B cell (primary cell): ENCODE measurements at regions not wholly inside any gene's neighbourhood (a gene's known extent, or its start where the extent isn't known, plus 50 kb on each side); places are given as distances from the start of the nearest gene placed in this dataset.

ENCODE experiments used
- ATAC-seq: fragments of 200-7000 bp; cut with Tn5 transposase; one replicate; pipeline ENCODE4 v1.10.0; 2021; ENCODE audit warnings: low read depth, mild to moderate bottlenecking, moderate number of reproducible peaks, moderate library complexity
- CTCF ChIA-PET: fragments of 350-600 bp; sonication (Branson Sonifier 250); formaldehyde crosslinking; loops from one replicate; lab custom pipeline; 2021; ENCODE audit warnings: antibody characterized with exemption, inconsistent platforms; lab: Charles Lee
- POLR2A ChIA-PET: fragments of 350-600 bp; sonication (Branson Sonifier 250); formaldehyde crosslinking; loops from one replicate; lab custom pipeline; 2021; ENCODE audit warnings: antibody characterized with exemption; lab: Charles Lee
- DNase-seq: peaks from one replicate; pipeline ENCODE4 v3.0.0; 2013
- H2AFZ ChIP-seq: 2 replicates; pipeline ENCODE4 v1.6.1; 2012; ENCODE audit warnings: mild to moderate bottlenecking, low read depth, low read length; ENCODE audit not compliant: insufficient read depth, poor library complexity, severe bottlenecking
- H3K27ac ChIP-seq, 2 donors: 1 replicate in 1 of 2; 2 replicates in 1 of 2; pipeline ENCODE4 v1.5.1; 2012 to 2013; ENCODE audit warnings: low read length in 2 of 2, mild to moderate bottlenecking in 2 of 2, moderate library complexity in 1 of 2
- H3K27me3 ChIP-seq, 4 experiments: fragments of 200-600 bp in 1 of 4; sonication (generic) in 1 of 4; replicated peaks in 1 of 4; 1 replicate in 2 of 4; 2 replicates in 2 of 4; pipeline versions ENCODE4 v1.6.1 to v1.7.0; 2013 to 2016; ENCODE audit warnings: low read length in 3 of 4, mild to moderate bottlenecking in 2 of 4, mixed read lengths in 1 of 4, moderate library complexity in 1 of 4; ENCODE audit not compliant: insufficient read depth in 4 of 4, control insufficient read depth in 3 of 4; ENCODE audit errors: control extremely low read depth in 1 of 4
- H3K36me3 ChIP-seq, 2 experiments: replicated peaks in 1 of 2; 1 replicate in 1 of 2; 2 replicates in 1 of 2; pipeline versions ENCODE4 v1.6.1 to v1.7.1; 2013; ENCODE audit warnings: low read length in 1 of 2; ENCODE audit not compliant: insufficient read depth in 2 of 2, control insufficient read depth in 1 of 2; ENCODE audit errors: control extremely low read depth in 1 of 2, extremely low read depth in 1 of 2
- H3K4me1 ChIP-seq, 2 donors: fragments of 200-600 bp in 1 of 2; sonication (generic) in 1 of 2; 1 replicate in 1 of 2; 2 replicates in 1 of 2; pipeline versions ENCODE4 v1.5.1 to v1.6.1; 2013 to 2017; ENCODE audit warnings: low read length in 2 of 2; ENCODE audit not compliant: control insufficient read depth in 2 of 2, insufficient read depth in 2 of 2
- H3K4me2 ChIP-seq: replicated peaks from 2 replicates; pipeline ENCODE3; 2012; ENCODE audit warnings: mild to moderate bottlenecking, low read depth, low read length; ENCODE audit not compliant: poor library complexity, severe bottlenecking
- H3K4me3 ChIP-seq, 5 experiments: fragments of 200-600 bp in 1 of 5; sonication (generic) in 1 of 5; 1 replicate in 3 of 5; 2 replicates in 2 of 5; pipeline versions ENCODE4 v1.5.1 to v1.7.0; 2011 to 2016; ENCODE audit warnings: low read length in 4 of 5, mild to moderate bottlenecking in 4 of 5, low read depth in 2 of 5, control low read depth in 1 of 5, moderate library complexity in 1 of 5; ENCODE audit not compliant: insufficient read depth in 1 of 5; ENCODE audit errors: control extremely low read depth in 1 of 5, extremely low read depth in 1 of 5
- H3K79me2 ChIP-seq: fragments of 200-600 bp; sonication (generic); one replicate; pipeline ENCODE4 v1.6.0; 2016; ENCODE audit warnings: low read length; ENCODE audit not compliant: control insufficient read depth, insufficient read depth
- H3K9ac ChIP-seq: fragments of 200-600 bp; sonication (generic); 2 replicates; pipeline ENCODE4 v1.6.1; 2017; ENCODE audit warnings: mild to moderate bottlenecking, low read length, moderate library complexity
- H3K9me3 ChIP-seq, 3 donors: one replicate each; pipeline versions ENCODE4 v1.6.1 to v1.7.1; 2013; ENCODE audit warnings: low read length in 2 of 3; ENCODE audit not compliant: control insufficient read depth in 2 of 3, insufficient read depth in 1 of 3; ENCODE audit errors: control extremely low read depth in 1 of 3
- H4K20me1 ChIP-seq: 2 replicates; pipeline ENCODE4 v1.6.0; 2012; ENCODE audit warnings: mild to moderate bottlenecking, low read length; ENCODE audit not compliant: insufficient read depth, control insufficient read depth, poor library complexity, severe bottlenecking
- H3K27ac Mint-ChIP-seq: one replicate; pipeline ENCODE4 v1.8.0; 2021; ENCODE audit warnings: mixed read lengths
- H3K27me3 Mint-ChIP-seq: one replicate; pipeline ENCODE4 v1.8.0; 2021; ENCODE audit warnings: mixed read lengths
- H3K4me1 Mint-ChIP-seq: one replicate; pipeline ENCODE4 v1.8.0; 2021; ENCODE audit warnings: mixed read lengths
- H3K4me3 Mint-ChIP-seq: one replicate; pipeline ENCODE4 v1.8.0; 2021; ENCODE audit warnings: mixed read lengths
- H3K9me3 Mint-ChIP-seq: one replicate; pipeline ENCODE4 v1.8.0; 2022; ENCODE audit warnings: mixed read lengths; ENCODE audit not compliant: insufficient read depth
- EZH2 ChIP-seq: IDR thresholded peaks from 2 replicates; pipeline ENCODE4 v1.6.1; 2012; ENCODE audit warnings: borderline replicate concordance, low read depth, mild to moderate bottlenecking, moderate library complexity, low read length; ENCODE audit not compliant: insufficient read depth, poor library complexity, severe bottlenecking
- WGBS: methylation state at CpG from one replicate; pipeline ENCODE4 v1.1.5; 2013; ENCODE audit warnings: missing lambda C conversion rate; ENCODE audit not compliant: insufficient coverage; 5-methylcytosine and 5-hydroxymethylcytosine counted together
- intact Hi-C: fragments of 100-400 bp; cut with micrococcal nuclease; formaldehyde crosslinking; loops from one replicate; pipeline ENCODE4 v1.10.0; 2022
- TF ChIP-seq, protein P1 (sequence below): fragments of 200-600 bp; IDR thresholded peaks from one replicate; pipeline ENCODE4 v1.8.0; 2022; ENCODE audit warnings: antibody characterized with exemption, mild to moderate bottlenecking

DNA sequence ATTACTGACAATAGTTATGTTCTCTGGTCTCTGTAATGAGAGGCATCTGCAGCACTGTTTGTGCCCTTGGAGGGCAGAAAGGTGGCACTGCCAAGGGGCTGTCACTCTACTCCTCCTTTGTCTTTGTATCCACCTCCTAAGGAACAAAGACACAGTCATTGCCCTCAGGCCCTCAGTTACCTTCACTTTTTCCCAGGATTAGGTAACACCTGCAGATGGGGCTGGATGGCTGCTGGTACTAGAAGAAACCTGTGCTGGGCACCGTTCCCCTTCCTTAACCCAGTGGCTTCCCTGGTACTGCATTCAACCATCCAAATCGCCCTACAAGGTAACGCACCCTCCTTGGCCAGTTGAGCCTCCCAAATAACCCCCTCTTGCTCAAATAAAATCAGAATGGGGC, 246.9 kb upstream of the NEBL start:
- Mint-ChIP-seq H3K4me3 (no peak overlapping the region), H3K27me3 (no peaks in the 10 kb centered on the region), H3K27ac (no peak overlapping the region), H3K9me3 (no peaks in the 10 kb centered on the region), H3K4me1 (no peaks in the 10 kb centered on the region)
- WGBS, result 81% methylated on average over 3 of the region's 3 CpGs
- DNase-seq (no peak), ATAC-seq (no peak)
- TF ChIP-seq, protein P1, sequence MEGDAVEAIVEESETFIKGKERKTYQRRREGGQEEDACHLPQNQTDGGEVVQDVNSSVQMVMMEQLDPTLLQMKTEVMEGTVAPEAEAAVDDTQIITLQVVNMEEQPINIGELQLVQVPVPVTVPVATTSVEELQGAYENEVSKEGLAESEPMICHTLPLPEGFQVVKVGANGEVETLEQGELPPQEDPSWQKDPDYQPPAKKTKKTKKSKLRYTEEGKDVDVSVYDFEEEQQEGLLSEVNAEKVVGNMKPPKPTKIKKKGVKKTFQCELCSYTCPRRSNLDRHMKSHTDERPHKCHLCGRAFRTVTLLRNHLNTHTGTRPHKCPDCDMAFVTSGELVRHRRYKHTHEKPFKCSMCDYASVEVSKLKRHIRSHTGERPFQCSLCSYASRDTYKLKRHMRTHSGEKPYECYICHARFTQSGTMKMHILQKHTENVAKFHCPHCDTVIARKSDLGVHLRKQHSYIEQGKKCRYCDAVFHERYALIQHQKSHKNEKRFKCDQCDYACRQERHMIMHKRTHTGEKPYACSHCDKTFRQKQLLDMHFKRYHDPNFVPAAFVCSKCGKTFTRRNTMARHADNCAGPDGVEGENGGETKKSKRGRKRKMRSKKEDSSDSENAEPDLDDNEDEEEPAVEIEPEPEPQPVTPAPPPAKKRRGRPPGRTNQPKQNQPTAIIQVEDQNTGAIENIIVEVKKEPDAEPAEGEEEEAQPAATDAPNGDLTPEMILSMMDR, result no peak
- TF ChIP-seq EZH2, result no peak
- Histone ChIP-seq H3K27ac (no peak overlapping the region), H2AFZ (no peak overlapping the region), H4K20me1 (no peaks in the 10 kb centered on the region), H3K36me3 (no peaks in the 10 kb centered on the region), H3K4me3 (no peak overlapping the region), H3K27me3 (no peaks in the 10 kb centered on the region), H3K9ac (no peak overlapping the region), H3K4me2 (no peak overlapping the region), H3K79me2 (no peaks in the 10 kb centered on the region), H3K4me1 (no peaks in the 10 kb centered on the region), H3K9me3 (peaks cover 0 to 4% (median 0%) of the 10 kb centered on the region in 3 donors)
- POLR2A ChIA-PET, result no interaction called here
- intact Hi-C loops, result no loop called here
- CTCF ChIA-PET, result no interaction called here

GRCh38 chr10:21141946-21142492, 244.9 kb upstream of the NEBL start:
- 83% methylated on average over 1 of the region's 2 CpGs for WGBS

More at GRCh38 chr10:21141946-21142492, 244.9 kb upstream of the NEBL start:
- Histone ChIP-seq H3K4me3 (no peak overlapping the region), H3K79me2 (no peaks in the 10 kb centered on the region), H3K9me3 (no peaks in the 10 kb centered on the region), H2AFZ (no peak overlapping the region), H3K4me2 (no peak overlapping the region), H3K36me3 (no peaks in the 10 kb centered on the region), H3K9ac (no peak overlapping the region), H3K4me1 (no peaks in the 10 kb centered on the region), H3K27me3 (no peaks in the 10 kb centered on the region), H4K20me1 (no peaks in the 10 kb centered on the region), H3K27ac (no peak overlapping the region)
- ATAC-seq (no peak), DNase-seq (no peak)
- TF ChIP-seq, protein P1, result no peak
- TF ChIP-seq EZH2, result no peak
- ChIA-PET CTCF (no interaction called here), POLR2A (no interaction called here)
- no peaks in the 10 kb centered on the region for H3K27me3 Mint-ChIP-seq
- no peaks in the 10 kb centered on the region for H3K9me3 Mint-ChIP-seq
- H3K4me1 Mint-ChIP-seq, result no peaks in the 10 kb centered on the region
- intact Hi-C loops, result no loop called here
- no peak overlapping the region for H3K4me3 Mint-ChIP-seq
- H3K27ac Mint-ChIP-seq, result no peak overlapping the region
